ENCODE measurements at regions not wholly inside any gene's neighbourhood (a gene's known extent, or its start where the extent isn't known, plus 50 kb on each side); places are given as distances from the start of the nearest gene placed in this dataset.

DNA sequence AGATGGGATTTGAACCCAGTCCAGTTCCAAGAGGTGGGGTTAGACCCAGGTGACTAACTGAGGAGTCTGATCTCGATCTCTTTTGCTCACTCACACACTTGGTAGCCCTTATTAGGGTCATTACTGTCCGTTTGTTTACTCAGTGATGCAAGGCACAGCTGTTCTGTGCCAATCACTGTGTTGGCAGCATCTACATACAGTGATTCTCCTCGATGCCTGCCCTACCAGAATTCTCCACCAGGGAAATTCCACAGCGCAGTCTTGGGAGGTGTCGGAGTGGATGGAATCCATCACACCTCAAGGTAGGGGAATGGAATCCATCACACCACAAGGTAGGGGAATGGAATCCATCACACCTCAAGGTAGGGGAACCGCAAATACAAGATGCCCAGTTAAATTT lies 279.6 kb downstream of the MAF start:
- intact Hi-C loops (cut with DNase I, micrococcal nuclease) = no loop called here
- DNase-seq = no peak
- ATAC-seq = no peak

DNA sequence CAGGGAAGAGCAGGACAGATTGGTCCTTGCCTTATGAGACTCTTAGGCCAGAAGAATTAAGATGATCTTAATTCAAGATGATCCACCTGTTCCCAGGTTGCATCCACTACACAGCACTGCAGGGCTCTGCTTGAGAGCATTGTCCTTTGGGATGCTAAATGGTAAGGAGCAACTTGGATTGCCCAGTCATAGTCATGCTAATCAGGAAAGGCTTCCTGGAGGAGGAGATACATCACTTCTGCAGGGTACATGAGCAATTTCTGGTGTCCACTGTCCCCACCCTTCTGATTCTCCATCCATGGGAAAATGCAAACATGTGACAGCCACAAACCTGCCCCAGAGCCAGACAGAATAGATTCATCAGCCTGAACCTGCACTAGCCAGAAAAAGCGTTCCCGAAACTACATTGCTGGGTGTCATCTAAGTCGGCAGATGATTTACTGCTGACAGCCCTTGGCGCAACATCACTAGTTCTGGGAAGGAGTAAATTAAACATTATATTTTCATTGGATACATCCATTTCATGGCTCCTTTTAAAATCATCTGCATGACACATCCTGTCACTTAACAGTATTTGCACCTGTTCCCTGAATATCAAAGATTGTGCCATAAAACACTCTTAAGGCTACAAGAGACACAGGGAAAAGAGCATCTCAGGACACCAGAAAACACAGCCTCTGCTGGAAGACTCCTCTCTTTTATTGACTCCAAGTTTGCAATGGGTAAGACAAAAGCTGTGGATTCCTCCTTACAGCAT lies 282.2 kb downstream of the MAF start:
- intact Hi-C loops (cut with DNase I, micrococcal nuclease) = no loop called here
- DNase-seq = no peak
- no peak for ATAC-seq

GRCh38 chr16:79317521-79317920 lies 283.0 kb downstream of the MAF start:
- ATAC-seq (no peak), DNase-seq (no peak)
- intact Hi-C loops (cut with DNase I, micrococcal nuclease) = no loop called here

DNA sequence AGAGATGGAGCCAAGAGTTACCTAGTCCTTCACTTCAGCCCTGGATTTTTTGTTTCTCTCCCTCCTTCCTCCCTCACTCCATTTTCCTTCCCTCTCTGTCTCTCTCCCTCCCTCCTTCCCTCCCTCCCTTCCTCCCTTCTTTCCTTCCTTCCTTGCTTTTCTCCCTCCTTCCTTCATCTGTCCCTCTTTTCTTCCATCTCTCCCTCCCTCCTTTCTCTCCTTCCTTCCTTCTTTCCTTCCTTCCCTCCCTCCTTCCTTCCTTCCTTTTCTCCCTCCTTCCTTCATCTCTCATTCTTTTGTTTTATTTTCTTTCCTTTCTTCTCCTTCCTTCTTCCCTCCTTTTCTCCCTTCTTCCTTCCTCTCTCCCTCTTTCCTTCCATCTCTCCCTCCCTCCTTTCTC lies 283.5 kb downstream of the MAF start:
- ATAC-seq = no peak
- intact Hi-C loops (cut with DNase I, micrococcal nuclease) = no loop called here
- DNase-seq = no peak

GRCh38 chr16:79316004-79316458 lies 284.5 kb downstream of the MAF start:
- no peak for ATAC-seq
- intact Hi-C loops (cut with DNase I, micrococcal nuclease) = no loop called here
- DNase-seq = no peak

DNA sequence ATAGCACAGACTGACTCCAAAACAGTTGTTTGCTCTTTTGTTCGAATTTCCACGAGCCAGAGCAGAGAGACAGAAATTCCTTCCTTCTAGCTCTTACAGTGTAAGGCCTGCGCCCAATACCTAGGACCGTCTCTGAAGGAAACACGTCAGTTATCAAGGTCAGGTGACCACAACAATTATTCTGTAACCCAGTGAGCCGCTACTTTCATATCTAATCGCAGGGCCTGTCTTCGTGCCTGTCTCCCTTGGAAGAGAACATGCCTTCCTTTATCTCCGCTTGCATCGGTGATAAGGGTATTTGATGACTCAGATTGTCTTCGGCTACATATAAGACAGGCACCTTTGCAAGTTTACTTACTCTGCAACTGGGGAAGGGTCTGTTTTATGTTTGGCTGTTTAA lies 288.0 kb downstream of the MAF start:
- intact Hi-C loops (cut with DNase I, micrococcal nuclease) = no loop called here
- ATAC-seq = no peak

GRCh38 chr16:79310710-79311109 lies 289.8 kb downstream of the MAF start:
- no peak for ATAC-seq
- no peak for DNase-seq
- intact Hi-C loops (cut with DNase I, micrococcal nuclease) = no loop called here

More for the DNA sequence above, 288.0 kb downstream of the MAF start:
- no peak for DNase-seq

GRCh38 chr16:79309606-79310005 lies 290.9 kb downstream of the MAF start:
- DNase-seq (no peak), ATAC-seq (no peak)
- intact Hi-C loops (cut with DNase I, micrococcal nuclease) = no loop called here

- DNase-seq = peak; percentile 23 to 53
Observed at GRCh38 chr16:79307214-79307613, 293.3 kb downstream of the MAF start.

DNA sequence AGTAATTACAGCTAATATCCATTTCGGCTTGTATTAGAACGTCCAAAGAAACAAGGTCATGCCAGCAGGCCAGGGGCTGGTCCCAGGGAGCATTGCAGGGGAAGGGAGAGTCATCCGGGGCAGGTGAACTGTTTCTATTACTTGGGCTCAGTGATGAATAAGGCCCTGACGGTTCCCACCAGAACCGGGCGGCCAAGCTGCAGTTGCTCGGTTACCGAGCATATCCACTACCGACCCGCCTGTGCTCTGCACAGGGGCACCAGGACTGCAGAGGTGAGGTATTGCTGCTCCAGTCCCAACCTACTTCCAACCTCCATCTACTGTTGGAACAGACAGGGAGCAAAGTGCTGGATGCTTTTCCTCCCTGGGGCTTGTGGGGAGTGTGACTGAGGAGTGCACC lies 295.5 kb downstream of the MAF start:
- intact Hi-C loops (cut with DNase I, micrococcal nuclease) = no loop called here
- DNase-seq (no peak), ATAC-seq (no peak)

More at GRCh38 chr16:79307214-79307613, 293.3 kb downstream of the MAF start:
- intact Hi-C loops (cut with DNase I, micrococcal nuclease) = no loop called here
- ATAC-seq = no peak

DNA sequence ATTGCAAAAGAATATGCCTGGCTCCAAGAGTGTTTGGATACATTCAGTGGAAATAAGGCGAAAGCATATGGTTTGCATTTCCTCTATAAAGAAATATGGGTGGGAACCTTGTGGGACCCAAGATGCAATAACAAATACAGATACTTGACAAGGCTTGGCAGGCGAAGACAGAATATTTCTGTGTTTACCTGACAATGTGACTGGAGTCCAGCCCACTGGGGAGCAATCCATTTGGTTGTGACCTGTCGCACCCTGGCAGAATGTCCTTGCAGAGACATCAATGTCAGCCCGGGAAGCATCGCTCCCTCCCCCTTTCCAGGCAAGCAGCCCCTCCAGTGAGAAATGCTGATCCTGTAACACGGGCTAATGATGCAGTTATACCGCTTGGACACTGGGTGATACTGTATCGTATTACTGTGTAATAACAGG lies 296.6 kb downstream of the MAF start:
- ATAC-seq = no peak
- intact Hi-C loops (cut with DNase I, micrococcal nuclease) = no loop called here
- DNase-seq = no peak

- DNase-seq (no peak), ATAC-seq (no peak)
- intact Hi-C loops (cut with DNase I, micrococcal nuclease) = no loop called here
Observed at GRCh38 chr16:79303206-79303605, 297.3 kb downstream of the MAF start.

DNA sequence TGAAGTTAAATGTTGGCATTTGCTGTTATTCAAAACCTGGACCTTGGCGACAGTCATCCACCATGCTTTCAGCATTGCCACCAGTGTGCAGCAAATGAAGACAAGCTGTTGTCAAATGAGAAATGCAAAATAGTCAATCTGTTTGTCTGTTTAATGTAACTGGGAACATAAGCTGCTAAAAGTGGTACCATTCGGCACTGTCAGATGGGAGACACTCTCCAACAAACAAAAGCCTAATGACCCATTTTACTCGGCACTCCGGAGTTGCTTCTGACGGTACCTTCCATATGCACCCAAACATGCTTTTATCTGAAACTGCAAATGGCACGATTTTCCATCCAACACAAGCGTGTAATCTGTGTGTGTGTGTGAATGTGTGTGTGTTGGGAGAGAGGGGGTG lies 297.8 kb downstream of the MAF start:
- DNase-seq (no peak), ATAC-seq (no peak)
- intact Hi-C loops (cut with DNase I, micrococcal nuclease) = no loop called here

DNA sequence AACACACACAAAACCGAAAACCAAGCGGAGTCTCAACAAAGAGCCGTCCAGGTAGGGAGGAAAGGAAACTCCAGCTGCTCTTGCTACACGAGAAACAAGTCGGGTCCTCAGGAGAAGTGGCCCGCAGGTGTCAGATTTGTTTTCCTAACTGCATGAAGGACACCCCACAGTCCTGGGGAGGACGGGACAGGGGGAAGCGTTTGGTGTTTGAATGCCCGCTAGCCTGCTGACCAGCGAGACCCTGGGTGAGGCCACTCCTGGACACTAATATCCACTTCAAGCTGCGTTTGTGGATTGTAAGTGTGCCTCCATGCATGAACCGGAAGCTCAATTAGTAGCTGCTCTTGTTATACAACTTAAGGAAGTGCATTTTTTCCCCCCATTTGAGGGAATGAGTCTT lies 299.5 kb downstream of the MAF start:
- no peak for ATAC-seq
- intact Hi-C loops (cut with DNase I, micrococcal nuclease) = no loop called here

GRCh38 chr16:79298894-79299799 lies 301.4 kb downstream of the MAF start:
- ATAC-seq (no peak), DNase-seq (no peak)
- intact Hi-C loops (cut with DNase I, micrococcal nuclease) = no loop called here

More for the DNA sequence above, 299.5 kb downstream of the MAF start:
- no peak for DNase-seq

DNA sequence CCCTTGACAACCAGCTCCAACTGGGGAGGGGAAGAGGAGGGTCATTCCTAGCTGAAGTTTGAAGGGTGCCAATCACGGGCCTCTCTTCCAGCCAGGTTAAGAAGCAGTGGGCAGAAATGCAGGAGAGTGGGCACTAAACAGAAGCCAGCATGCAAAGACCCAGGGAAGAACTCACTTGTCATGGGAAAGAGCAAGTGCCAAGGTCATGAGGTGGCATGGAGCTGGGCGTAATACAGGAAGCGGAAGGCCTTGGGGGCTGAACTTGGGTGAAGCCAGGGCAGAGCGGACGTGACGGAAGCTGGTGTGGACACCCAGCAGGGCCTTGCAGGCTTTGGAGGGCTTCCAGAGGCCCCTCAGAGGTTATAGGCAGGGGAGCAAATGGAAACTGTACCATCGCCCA lies 302.1 kb downstream of the MAF start:
- no peak for DNase-seq
- no peak for ATAC-seq
- intact Hi-C loops (cut with DNase I, micrococcal nuclease) = no loop called here

DNA sequence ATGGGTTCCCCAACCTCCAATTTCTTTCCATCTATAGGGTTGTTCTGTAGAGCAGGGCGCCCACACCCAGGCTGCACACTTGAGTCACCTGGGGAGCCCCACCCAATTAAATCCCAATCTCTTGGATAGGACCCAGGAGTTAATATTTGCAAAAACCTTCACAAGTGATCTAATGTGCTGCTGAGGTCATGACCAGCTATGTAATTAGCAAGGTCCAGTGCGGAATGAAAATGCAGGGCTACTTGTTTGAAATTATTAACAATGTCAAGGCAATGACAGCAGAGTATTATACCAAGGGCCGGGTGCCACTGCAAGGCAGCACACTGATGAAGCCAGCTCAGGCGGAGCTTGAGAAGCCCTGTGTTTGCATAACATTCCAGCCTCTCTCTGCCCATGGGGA lies 302.7 kb downstream of the MAF start:
- DNase-seq = no peak
- ATAC-seq = no peak
- intact Hi-C loops (cut with DNase I, micrococcal nuclease) = no loop called here

DNA sequence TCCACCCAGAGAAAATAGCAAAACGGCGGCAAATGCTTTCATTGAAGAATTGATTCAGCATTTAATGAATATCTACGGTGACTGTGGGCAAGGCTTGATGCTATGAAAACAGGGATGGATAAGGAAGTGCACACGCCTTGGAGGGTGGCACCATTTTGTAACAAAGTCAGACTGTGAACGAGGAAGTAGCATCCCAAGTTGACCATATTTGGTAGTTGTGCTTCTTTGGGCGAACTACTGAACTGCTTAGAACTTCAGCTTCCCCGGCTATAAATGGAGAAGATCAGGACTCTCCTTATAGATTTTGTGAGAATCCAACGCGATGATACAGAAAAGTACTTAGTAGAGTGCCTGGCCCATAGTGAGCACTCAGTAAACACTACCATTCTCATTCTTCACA lies 303.2 kb downstream of the MAF start:
- DNase-seq (no peak), ATAC-seq (no peak)
- intact Hi-C loops (cut with DNase I, micrococcal nuclease) = no loop called here

DNA sequence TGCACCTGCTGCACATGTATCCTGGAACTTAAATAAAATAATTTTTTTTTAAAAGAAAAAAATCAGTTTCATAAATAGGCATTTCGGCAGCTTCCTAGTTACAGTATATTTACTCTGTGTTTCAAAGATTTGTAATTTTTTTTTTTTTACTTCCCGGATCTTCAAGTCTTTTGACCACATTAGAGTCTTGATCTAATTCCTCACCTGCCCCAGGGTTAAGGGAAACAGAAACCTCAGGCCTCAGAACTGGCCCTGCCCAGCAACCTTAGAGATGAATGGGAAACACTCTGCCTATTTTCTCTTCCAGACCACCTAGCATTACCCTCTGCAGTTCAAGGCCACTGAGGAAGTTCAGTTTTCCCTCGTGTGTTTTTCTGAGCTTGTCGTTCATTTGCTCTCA lies 304.0 kb downstream of the MAF start:
- DNase-seq (no peak), ATAC-seq (no peak)
- intact Hi-C loops (cut with DNase I, micrococcal nuclease) = no loop called here

DNA sequence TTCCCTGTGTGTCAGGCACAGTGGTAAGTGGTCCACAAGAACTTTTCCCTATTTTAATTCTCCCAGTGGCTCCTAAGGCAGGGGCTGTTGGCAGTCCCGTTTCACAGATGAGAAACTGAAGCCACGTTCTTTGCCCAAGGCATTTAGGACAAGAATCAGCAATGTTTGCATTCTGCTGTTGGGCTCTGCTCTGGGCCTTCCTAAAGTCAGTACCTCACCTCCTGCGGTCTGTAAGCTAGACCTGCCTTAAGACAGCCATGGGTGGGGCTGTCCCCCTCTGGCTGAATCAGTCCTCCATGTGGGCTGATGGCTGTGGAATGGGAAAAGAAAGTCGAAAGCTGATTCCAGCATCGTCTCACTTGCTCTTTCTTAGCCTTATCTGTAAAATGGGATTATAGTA lies 304.8 kb downstream of the MAF start:
- intact Hi-C loops (cut with DNase I, micrococcal nuclease) = no loop called here
- DNase-seq = no peak

More for the DNA sequence above, 304.8 kb downstream of the MAF start:
- ATAC-seq = no peak

Measured in left colon (tissue), 2 donors.